ENCODE measurements at regions not wholly inside any gene's neighbourhood (a gene's known extent, or its start where the extent isn't known, plus 50 kb on each side); places are given as distances from the start of the nearest gene placed in this dataset.
"Not testable (repeated sequence)": the region's sequence is repeated elsewhere in the genome, so short reads cannot be mapped to it uniquely, and the experiment has no call there.

- intact Hi-C loops (cut with DNase I; ENCODE audit: low total_unique reads), result no loop called here
- Histone ChIP-seq H3K4me1 (no peaks in the 10 kb centered on the region), H3K36me3 (no peaks in the 10 kb centered on the region), H3K9me3 (no peaks in the 10 kb centered on the region), H3K27me3 (replicated peaks in 1 of 7) (no peaks in the 10 kb centered on the region), H3K27ac (no peak overlapping the region), H3K4me3 (no peak overlapping the region)
- TF ChIP-seq POLR2A (IDR thresholded peaks at IDR 0.05), result no peak
- no peak for TF ChIP-seq CTCF (IDR thresholded peaks at IDR 0.05 in 8 of 11, conservative IDR thresholded peaks at IDR 0.05 in 3 of 11)
- 51 to 75% (median 62%) methylated on average over 4 of the region's 4 CpGs for WGBS, 5 donors
- DNase-seq, result no peak
Observed at GRCh38 chr13:18714889-18715288, 466.7 kb downstream of the TUBA3C start.

GRCh38 chr13:18710673-18711072, 471.0 kb downstream of the TUBA3C start:
- H3K9me3 ChIP-seq; DNase-seq; intact Hi-C loops (cut with DNase I; ENCODE audit: low total_unique reads); H3K36me3 ChIP-seq; H3K27ac ChIP-seq; H3K4me3 ChIP-seq; H3K27me3 ChIP-seq (replicated peaks in 1 of 7); H3K4me1 ChIP-seq: not testable (repeated sequence)

- WGBS, 5 donors, result 42 to 58% (median 50%) methylated on average over 4 of the region's 4 CpGs
Observed at GRCh38 chr13:18706538-18706937, 475.1 kb downstream of the TUBA3C start.

GRCh38 chr13:18702464-18703247, 479.0 kb downstream of the TUBA3C start:
- DNase-seq; H3K4me1 ChIP-seq; intact Hi-C loops (cut with DNase I; ENCODE audit: low total_unique reads); H3K4me3 ChIP-seq; H3K27ac ChIP-seq; H3K9me3 ChIP-seq; H3K27me3 ChIP-seq (replicated peaks in 1 of 7); H3K36me3 ChIP-seq: not testable (repeated sequence)
- 67 to 75% (median 72%) methylated on average over 8 of the region's 8 CpGs for WGBS, 5 donors

More at GRCh38 chr13:18706538-18706937, 475.1 kb downstream of the TUBA3C start:
- H3K4me1 ChIP-seq; intact Hi-C loops (cut with DNase I; ENCODE audit: low total_unique reads); H3K4me3 ChIP-seq; DNase-seq; H3K9me3 ChIP-seq; H3K36me3 ChIP-seq; H3K27me3 ChIP-seq (replicated peaks in 1 of 7); H3K27ac ChIP-seq: not testable (repeated sequence)

GRCh38 chr13:18698332-18698731, 483.3 kb downstream of the TUBA3C start:
- H3K36me3 ChIP-seq; H3K27me3 ChIP-seq (replicated peaks in 1 of 7); H3K9me3 ChIP-seq; H3K4me1 ChIP-seq; H3K27ac ChIP-seq; H3K4me3 ChIP-seq; intact Hi-C loops (cut with DNase I; ENCODE audit: low total_unique reads): not testable (repeated sequence)
- 30 to 57% (median 48%) methylated on average over 1 to 3 of the region's 3 CpGs for WGBS, 5 donors
- peak; percentile 67 for DNase-seq

GRCh38 chr13:18697851-18698250, 483.8 kb downstream of the TUBA3C start:
- H3K4me1 ChIP-seq; H3K36me3 ChIP-seq; H3K27ac ChIP-seq; H3K27me3 ChIP-seq (replicated peaks in 1 of 7); H3K9me3 ChIP-seq; intact Hi-C loops (cut with DNase I; ENCODE audit: low total_unique reads); H3K4me3 ChIP-seq: not testable (repeated sequence)
- DNase-seq, result peak; percentile 54
- 72 to 93% (median 75%) methylated on average over 4 to 8 of the region's 8 CpGs for WGBS, 5 donors

GRCh38 chr13:18697221-18697620, 484.4 kb downstream of the TUBA3C start:
- H3K4me1 ChIP-seq; H3K27me3 ChIP-seq (replicated peaks in 1 of 7); H3K9me3 ChIP-seq; intact Hi-C loops (cut with DNase I; ENCODE audit: low total_unique reads); H3K4me3 ChIP-seq; H3K27ac ChIP-seq; H3K36me3 ChIP-seq; DNase-seq: not testable (repeated sequence)
- WGBS, 5 donors, result 88 to 92% (median 90%) methylated on average over 14 to 21 of the region's 21 CpGs

GRCh38 chr13:18677403-18677802, 504.2 kb downstream of the TUBA3C start:
- H3K9me3 ChIP-seq; H3K27me3 ChIP-seq (replicated peaks in 1 of 7); H3K4me1 ChIP-seq; DNase-seq; H3K4me3 ChIP-seq; intact Hi-C loops (cut with DNase I; ENCODE audit: low total_unique reads); H3K36me3 ChIP-seq; H3K27ac ChIP-seq: not testable (repeated sequence)
- 44 to 48% (median 45%) methylated on average over 2 of the region's 2 CpGs for WGBS, 5 donors

- intact Hi-C loops (cut with DNase I; ENCODE audit: low total_unique reads); H3K27me3 ChIP-seq (replicated peaks in 1 of 7); H3K4me3 ChIP-seq; H3K27ac ChIP-seq; DNase-seq; H3K36me3 ChIP-seq; H3K4me1 ChIP-seq; H3K9me3 ChIP-seq: not testable (repeated sequence)
- WGBS, 5 donors, result 71 to 83% (median 80%) methylated on average over 2 of the region's 2 CpGs
Observed at GRCh38 chr13:18675268-18675667, 506.4 kb downstream of the TUBA3C start.

GRCh38 chr13:18673794-18674193, 507.8 kb downstream of the TUBA3C start:
- H3K4me1 ChIP-seq; H3K27me3 ChIP-seq (replicated peaks in 1 of 7); H3K36me3 ChIP-seq; H3K9me3 ChIP-seq; H3K4me3 ChIP-seq; intact Hi-C loops (cut with DNase I; ENCODE audit: low total_unique reads); H3K27ac ChIP-seq: not testable (repeated sequence)
- 80 to 100% (median 94%) methylated on average over 1 to 27 of the region's 33 CpGs for WGBS, 5 donors
- peak; percentile 57 for DNase-seq
